Fibroblast of villous mesenchyme (primary cell): ENCODE measurements at regions not wholly inside any gene's neighbourhood (a gene's known extent, or its start where the extent isn't known, plus 50 kb on each side); places are given as distances from the start of the nearest gene placed in this dataset.

Experiments
- DNase-seq: peaks from one replicate; pipeline ENCODE4 v3.0.0-alpha.2; 2010; ENCODE audit warnings: low read depth
- H3K4me3 ChIP-seq: 2 replicates; pipeline ENCODE4 v1.5.1; 2011; ENCODE audit warnings: low read depth, mild to moderate bottlenecking, low read length
- TF ChIP-seq, protein P1 (sequence below): IDR thresholded peaks from 2 replicates; pipeline ENCODE4 v1.5.1; 2012; ENCODE audit warnings: low read depth, mild to moderate bottlenecking, low read length; ENCODE audit not compliant: insufficient read depth

DNA sequence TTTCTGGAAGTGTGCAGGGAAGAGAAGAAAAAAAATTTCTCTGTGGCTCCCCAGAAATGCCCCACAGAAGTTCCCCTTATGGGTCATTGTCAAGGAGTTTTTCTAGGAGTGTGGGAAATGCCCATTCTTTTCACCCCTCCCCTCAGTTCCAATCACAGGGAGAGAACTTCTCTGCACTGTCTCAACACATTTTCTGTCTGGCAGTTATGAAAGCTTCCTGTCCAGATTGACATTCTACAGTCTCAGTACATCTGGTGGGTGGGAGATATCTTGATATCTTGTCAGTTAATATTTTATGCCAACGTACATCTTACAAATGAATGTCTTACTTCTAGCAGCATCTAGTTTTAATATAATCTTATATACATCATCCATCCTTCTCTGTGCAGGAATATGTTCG, 566.8 kb upstream of the AADAT start:
- no peak overlapping the region for H3K4me3 ChIP-seq
- TF ChIP-seq, protein P1, sequence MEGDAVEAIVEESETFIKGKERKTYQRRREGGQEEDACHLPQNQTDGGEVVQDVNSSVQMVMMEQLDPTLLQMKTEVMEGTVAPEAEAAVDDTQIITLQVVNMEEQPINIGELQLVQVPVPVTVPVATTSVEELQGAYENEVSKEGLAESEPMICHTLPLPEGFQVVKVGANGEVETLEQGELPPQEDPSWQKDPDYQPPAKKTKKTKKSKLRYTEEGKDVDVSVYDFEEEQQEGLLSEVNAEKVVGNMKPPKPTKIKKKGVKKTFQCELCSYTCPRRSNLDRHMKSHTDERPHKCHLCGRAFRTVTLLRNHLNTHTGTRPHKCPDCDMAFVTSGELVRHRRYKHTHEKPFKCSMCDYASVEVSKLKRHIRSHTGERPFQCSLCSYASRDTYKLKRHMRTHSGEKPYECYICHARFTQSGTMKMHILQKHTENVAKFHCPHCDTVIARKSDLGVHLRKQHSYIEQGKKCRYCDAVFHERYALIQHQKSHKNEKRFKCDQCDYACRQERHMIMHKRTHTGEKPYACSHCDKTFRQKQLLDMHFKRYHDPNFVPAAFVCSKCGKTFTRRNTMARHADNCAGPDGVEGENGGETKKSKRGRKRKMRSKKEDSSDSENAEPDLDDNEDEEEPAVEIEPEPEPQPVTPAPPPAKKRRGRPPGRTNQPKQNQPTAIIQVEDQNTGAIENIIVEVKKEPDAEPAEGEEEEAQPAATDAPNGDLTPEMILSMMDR: no peak
- DNase-seq: no peak

DNA sequence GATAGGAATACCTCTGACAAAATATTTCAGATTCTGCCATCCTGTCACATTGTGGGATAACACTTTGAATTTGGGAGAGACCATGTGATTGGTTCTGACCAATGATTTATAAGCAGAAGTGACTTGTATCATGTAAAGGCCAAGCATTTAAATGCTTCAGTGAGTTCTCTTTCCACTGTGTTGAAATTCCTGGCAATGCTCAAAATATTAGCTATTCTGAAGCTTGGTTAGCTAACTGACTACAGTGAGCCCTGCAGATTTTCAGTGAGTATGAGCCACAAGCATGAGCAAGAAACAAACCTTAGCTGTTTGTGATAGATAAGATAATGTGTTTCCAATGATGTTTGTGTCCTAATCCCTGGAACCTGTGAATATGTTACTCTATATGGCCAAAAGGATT, 562.8 kb upstream of the AADAT start:
- DNase-seq: no peak
- TF ChIP-seq, protein P1: no peak
- no peak overlapping the region for H3K4me3 ChIP-seq

DNA sequence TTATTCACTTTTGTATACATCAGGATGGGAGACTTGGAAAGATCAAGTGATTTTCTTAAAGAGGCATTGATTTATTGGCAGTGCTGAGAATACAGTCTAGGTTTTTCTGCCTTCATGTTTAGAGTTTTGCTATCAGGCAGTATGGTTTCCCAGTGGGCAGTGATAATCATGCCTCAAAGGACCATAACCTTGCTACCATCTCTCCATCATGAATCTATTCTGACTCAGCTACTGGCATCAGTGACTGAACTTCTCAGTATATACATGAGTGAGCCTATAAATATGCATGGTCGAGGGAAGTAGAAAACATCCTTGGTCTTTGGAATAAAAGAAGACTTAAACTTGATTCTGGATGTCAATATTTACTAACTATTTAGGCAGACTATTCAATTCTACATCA, 562.0 kb upstream of the AADAT start:
- DNase-seq: no peak
- no peak overlapping the region for H3K4me3 ChIP-seq
- TF ChIP-seq, protein P1: no peak

DNA sequence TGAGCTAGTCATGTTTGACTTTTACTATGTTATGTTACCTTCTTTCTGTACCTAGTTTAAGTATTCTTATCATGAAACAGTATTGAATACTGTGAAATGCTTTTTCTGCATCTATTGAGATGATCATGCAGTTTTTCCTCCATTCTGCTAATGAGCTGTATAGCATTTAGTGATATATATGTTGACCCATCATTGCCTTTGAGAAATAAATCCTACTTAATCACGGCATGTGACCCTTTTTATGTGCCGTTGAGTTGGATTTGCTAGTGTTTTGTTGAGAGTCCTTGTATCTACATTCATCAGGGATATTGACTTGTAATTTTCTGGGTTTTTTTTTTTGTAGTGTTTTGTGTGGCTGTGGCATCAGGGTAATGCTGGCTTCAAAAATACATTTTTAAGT, 537.7 kb upstream of the AADAT start:
- TF ChIP-seq, protein P1: no peak
- H3K4me3 ChIP-seq: no peak overlapping the region
- no peak for DNase-seq

DNA sequence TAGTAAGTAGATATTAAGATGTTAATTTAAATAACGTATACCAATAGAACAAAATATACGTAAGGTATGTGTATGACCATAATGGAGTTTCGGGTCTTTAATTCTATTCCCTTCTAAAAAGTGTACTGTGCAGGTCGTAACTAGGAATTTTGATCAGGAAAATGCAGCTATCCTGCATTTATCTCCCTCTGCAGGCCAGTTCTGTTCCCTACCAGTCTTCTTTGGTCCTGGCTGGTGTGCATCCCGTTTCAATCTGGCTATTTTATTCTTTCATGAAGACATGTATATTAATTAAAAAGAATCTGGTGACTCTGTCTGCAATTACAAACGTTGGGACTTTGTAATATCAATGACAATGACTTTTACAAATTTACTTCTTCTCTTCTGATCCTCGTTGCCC, 534.1 kb upstream of the AADAT start:
- DNase-seq: no peak

DNA sequence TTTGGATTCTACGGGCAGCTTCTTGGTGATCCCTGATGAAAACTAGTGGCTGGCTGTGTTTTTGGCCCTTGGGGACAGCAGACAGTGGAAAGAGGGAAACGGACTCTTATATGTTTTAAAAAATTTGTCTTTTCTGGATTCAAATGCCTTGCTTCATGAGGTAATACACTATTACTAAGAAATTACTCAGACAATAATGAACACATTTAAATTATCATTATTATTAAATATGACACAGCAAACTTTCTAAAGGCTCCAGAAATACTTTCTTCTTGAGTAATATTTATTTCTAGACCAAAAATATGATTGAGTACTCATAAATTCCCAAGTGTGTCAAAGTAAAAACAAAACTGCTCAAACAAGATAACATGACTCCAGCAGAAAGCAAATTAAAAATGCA, 520.7 kb upstream of the AADAT start:
- no peak for DNase-seq
- TF ChIP-seq, protein P1: no peak
- no peak overlapping the region for H3K4me3 ChIP-seq

More for the DNA sequence above, 534.1 kb upstream of the AADAT start:
- TF ChIP-seq, protein P1: no peak
- no peak overlapping the region for H3K4me3 ChIP-seq

DNA sequence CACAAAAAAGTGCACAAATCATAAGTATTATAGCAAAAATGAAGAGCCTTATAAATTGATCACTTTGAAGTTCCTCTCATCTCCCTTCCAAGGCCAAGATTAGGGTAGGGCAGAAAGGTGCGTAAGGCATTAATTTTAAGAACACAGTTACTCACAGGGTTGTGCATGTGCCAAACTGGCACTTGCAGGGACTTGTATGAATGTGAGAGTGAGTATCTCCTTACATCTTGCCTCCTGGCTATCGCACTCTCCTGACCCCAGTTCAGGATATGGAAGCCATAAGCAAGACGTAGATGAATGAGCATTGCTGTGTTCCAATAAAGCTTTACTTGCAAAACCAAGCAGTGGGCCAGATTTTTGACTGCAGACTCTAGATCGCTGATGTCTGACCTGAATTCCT, 510.1 kb upstream of the AADAT start:
- no peak for DNase-seq
- TF ChIP-seq, protein P1: no peak

More for the DNA sequence above, 510.1 kb upstream of the AADAT start:
- no peak overlapping the region for H3K4me3 ChIP-seq
